ENCODE measurements at regions not wholly inside any gene's neighbourhood (a gene's known extent, or its start where the extent isn't known, plus 50 kb on each side); places are given as distances from the start of the nearest gene placed in this dataset.
A peak's percentile ranks its signal among the peaks of the same experiment; 100 is the strongest.

- Mint-ChIP-seq H3K36me3 (ENCODE audit: low read depth) (no peaks in the 10 kb centered on the region), H3K27ac (no peak overlapping the region), H3K4me1 (ENCODE audit: low read depth) (peaks cover 11% of the 10 kb centered on the region), H3K9me3 (no peaks in the 10 kb centered on the region), H3K27me3 (ENCODE audit: low read depth) (peaks cover 48% of the 10 kb centered on the region), H3K4me3 (ENCODE audit: low read depth) (no peak overlapping the region)
- no peak for DNase-seq (ENCODE audit: low spot score)
- intact Hi-C loops (cut with micrococcal nuclease): no loop called here
These were observed 105.9 kb upstream of the TENM3 start for GRCh38 chr4:182137343-182137742.

- H3K9me3 Mint-ChIP-seq: no peaks in the 10 kb centered on the region
- no peak overlapping the region for H3K27ac Mint-ChIP-seq
- intact Hi-C loops (cut with micrococcal nuclease): no loop called here
- peaks cover 60% of the 10 kb centered on the region for H3K27me3 Mint-ChIP-seq (ENCODE audit: low read depth)
- no peak for DNase-seq (ENCODE audit: low spot score)
- peaks cover 21% of the 10 kb centered on the region for H3K4me1 Mint-ChIP-seq (ENCODE audit: low read depth)
- H3K4me3 Mint-ChIP-seq (ENCODE audit: low read depth): peak overlapping the region; percentile 53
- no peaks in the 10 kb centered on the region for H3K36me3 Mint-ChIP-seq (ENCODE audit: low read depth)
These were observed 103.7 kb upstream of the TENM3 start for GRCh38 chr4:182139491-182139890.

- H3K9me3 Mint-ChIP-seq: no peaks in the 10 kb centered on the region
- DNase-seq (ENCODE audit: low spot score): no peak
- no peak overlapping the region for H3K27ac Mint-ChIP-seq
- intact Hi-C loops (cut with micrococcal nuclease): loop anchor here (10.0 kb wide), 2 partner anchors 954 to 1764 kb away; partner anchors contain the start of genes STOX2 and WWC2
- peaks cover 24% of the 10 kb centered on the region for H3K4me1 Mint-ChIP-seq (ENCODE audit: low read depth)
- H3K36me3 Mint-ChIP-seq (ENCODE audit: low read depth): no peaks in the 10 kb centered on the region
- H3K4me3 Mint-ChIP-seq (ENCODE audit: low read depth): no peak overlapping the region
- H3K27me3 Mint-ChIP-seq (ENCODE audit: low read depth): peaks cover 66% of the 10 kb centered on the region
These were observed 102.7 kb upstream of the TENM3 start for GRCh38 chr4:182140547-182140946.

DNA sequence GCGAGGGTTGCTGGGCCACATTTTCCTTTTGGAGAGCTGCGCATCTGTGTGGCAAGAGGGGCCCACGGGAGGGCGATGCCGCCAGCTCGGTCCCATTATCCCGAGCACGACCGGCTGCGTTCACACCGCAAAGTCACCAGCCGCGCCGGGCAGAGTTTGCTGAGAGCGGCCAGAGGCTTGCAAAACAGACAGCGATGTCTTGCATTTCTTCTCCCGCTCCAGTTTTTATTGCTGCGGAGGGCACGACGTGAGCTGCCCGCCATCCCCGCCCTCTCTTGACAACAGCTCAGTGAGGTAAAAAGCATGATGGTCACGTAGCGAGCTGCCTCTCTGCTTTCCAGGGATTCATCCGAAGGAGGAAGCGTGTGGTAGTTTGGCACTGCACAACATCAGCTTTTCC lies 102.1 kb upstream of the TENM3 start:
- no peaks in the 10 kb centered on the region for H3K9me3 Mint-ChIP-seq
- intact Hi-C loops (cut with micrococcal nuclease): loop anchor here (10.0 kb wide), 2 partner anchors 954 to 1764 kb away; partner anchors contain the start of genes STOX2 and WWC2
- peaks cover 24% of the 10 kb centered on the region for H3K4me1 Mint-ChIP-seq (ENCODE audit: low read depth)
- H3K4me3 Mint-ChIP-seq (ENCODE audit: low read depth): no peak overlapping the region
- H3K36me3 Mint-ChIP-seq (ENCODE audit: low read depth): no peaks in the 10 kb centered on the region
- no peak for DNase-seq (ENCODE audit: low spot score)
- peaks cover 70% of the 10 kb centered on the region for H3K27me3 Mint-ChIP-seq (ENCODE audit: low read depth)
- H3K27ac Mint-ChIP-seq: no peak overlapping the region

- no peak for DNase-seq (ENCODE audit: low spot score)
- peaks cover 24% of the 10 kb centered on the region for H3K4me1 Mint-ChIP-seq (ENCODE audit: low read depth)
- no peaks in the 10 kb centered on the region for H3K9me3 Mint-ChIP-seq
- no peak overlapping the region for H3K27ac Mint-ChIP-seq
- H3K27me3 Mint-ChIP-seq (ENCODE audit: low read depth): peaks cover 72% of the 10 kb centered on the region
- intact Hi-C loops (cut with micrococcal nuclease): loop anchor here (10.0 kb wide), 2 partner anchors 952 to 1762 kb away; partner anchors contain the start of genes STOX2 and WWC2
- H3K4me3 Mint-ChIP-seq (ENCODE audit: low read depth): peak overlapping the region; percentile 45
- H3K36me3 Mint-ChIP-seq (ENCODE audit: low read depth): no peaks in the 10 kb centered on the region
These were observed 100.8 kb upstream of the TENM3 start for GRCh38 chr4:182142176-182143085.

GRCh38 chr4:182143086-182143821 lies 99.9 kb upstream of the TENM3 start:
- Mint-ChIP-seq H3K4me1 (ENCODE audit: low read depth) (peaks cover 24% of the 10 kb centered on the region), H3K27me3 (ENCODE audit: low read depth) (peaks cover 70% of the 10 kb centered on the region), H3K9me3 (no peaks in the 10 kb centered on the region), H3K27ac (no peak overlapping the region), H3K4me3 (ENCODE audit: low read depth) (peak overlapping the region; percentile 73), H3K36me3 (ENCODE audit: low read depth) (no peaks in the 10 kb centered on the region)
- intact Hi-C loops (cut with micrococcal nuclease): loop anchor here (10.0 kb wide), 2 partner anchors 952 to 1762 kb away; partner anchors contain the start of genes STOX2 and WWC2
- no peak for DNase-seq (ENCODE audit: low spot score)

- peak overlapping the region; percentile 73 for H3K4me3 Mint-ChIP-seq (ENCODE audit: low read depth)
These were observed 99.2 kb upstream of the TENM3 start for GRCh38 chr4:182143822-182144625.

GRCh38 chr4:182144626-182145333 lies 98.4 kb upstream of the TENM3 start:
- H3K9me3 Mint-ChIP-seq: no peaks in the 10 kb centered on the region
- H3K36me3 Mint-ChIP-seq (ENCODE audit: low read depth): no peaks in the 10 kb centered on the region
- H3K27ac Mint-ChIP-seq: no peak overlapping the region
- no peak for DNase-seq (ENCODE audit: low spot score)
- H3K4me3 Mint-ChIP-seq (ENCODE audit: low read depth): peak overlapping the region; percentile 68
- H3K4me1 Mint-ChIP-seq (ENCODE audit: low read depth): peaks cover 20% of the 10 kb centered on the region
- intact Hi-C loops (cut with micrococcal nuclease): loop anchor here (5.0 to 10.0 kb wide), 3 partner anchors 303 to 1760 kb away; partner anchors contain the start of genes STOX2 and WWC2
- peaks cover 64% of the 10 kb centered on the region for H3K27me3 Mint-ChIP-seq (ENCODE audit: low read depth)

More at GRCh38 chr4:182143822-182144625, 99.2 kb upstream of the TENM3 start:
- Mint-ChIP-seq H3K27me3 (ENCODE audit: low read depth) (peaks cover 65% of the 10 kb centered on the region), H3K9me3 (no peaks in the 10 kb centered on the region), H3K27ac (no peak overlapping the region), H3K36me3 (ENCODE audit: low read depth) (no peaks in the 10 kb centered on the region), H3K4me1 (ENCODE audit: low read depth) (peaks cover 24% of the 10 kb centered on the region)
- intact Hi-C loops (cut with micrococcal nuclease): loop anchor here (10.0 kb wide), 2 partner anchors 951 to 1761 kb away; partner anchors contain the start of genes STOX2 and WWC2
- no peak for DNase-seq (ENCODE audit: low spot score)

DNA sequence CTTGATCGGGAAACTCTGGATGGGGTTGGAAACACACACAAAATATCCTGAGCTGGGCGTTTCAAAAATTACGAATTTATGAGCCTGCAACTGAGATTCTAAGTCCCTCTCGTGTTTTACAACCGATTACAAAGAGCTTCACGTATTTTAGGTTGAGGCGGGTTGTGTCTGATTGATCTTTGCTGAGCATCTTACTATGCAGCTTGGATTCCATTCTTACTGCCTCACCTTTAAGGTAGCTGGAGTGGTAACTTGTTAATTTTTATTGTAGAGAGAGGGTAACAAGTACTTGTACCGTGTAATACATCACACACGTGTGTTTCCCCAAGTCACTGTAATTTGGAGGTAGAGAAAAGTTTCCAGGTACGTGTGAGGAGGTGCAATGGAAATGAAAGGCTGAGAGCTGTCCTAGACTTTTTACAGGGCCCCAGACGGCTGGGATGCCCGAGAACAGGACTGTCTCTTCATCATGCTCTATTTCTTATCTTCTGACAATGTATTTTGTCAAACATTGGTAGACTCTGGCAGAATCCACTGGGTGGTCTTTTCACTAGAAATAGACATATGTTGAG lies 97.8 kb upstream of the TENM3 start:
- intact Hi-C loops (cut with micrococcal nuclease): loop anchor here (5.0 to 10.0 kb wide), 3 partner anchors 302 to 1759 kb away; partner anchors contain the start of genes STOX2 and WWC2
- Mint-ChIP-seq H3K9me3 (no peaks in the 10 kb centered on the region), H3K36me3 (ENCODE audit: low read depth) (no peaks in the 10 kb centered on the region), H3K4me1 (ENCODE audit: low read depth) (peaks cover 20% of the 10 kb centered on the region), H3K27ac (no peak overlapping the region), H3K27me3 (ENCODE audit: low read depth) (peaks cover 61% of the 10 kb centered on the region), H3K4me3 (ENCODE audit: low read depth) (peak overlapping the region; percentile 68)
- DNase-seq (ENCODE audit: low spot score): no peak

DNA sequence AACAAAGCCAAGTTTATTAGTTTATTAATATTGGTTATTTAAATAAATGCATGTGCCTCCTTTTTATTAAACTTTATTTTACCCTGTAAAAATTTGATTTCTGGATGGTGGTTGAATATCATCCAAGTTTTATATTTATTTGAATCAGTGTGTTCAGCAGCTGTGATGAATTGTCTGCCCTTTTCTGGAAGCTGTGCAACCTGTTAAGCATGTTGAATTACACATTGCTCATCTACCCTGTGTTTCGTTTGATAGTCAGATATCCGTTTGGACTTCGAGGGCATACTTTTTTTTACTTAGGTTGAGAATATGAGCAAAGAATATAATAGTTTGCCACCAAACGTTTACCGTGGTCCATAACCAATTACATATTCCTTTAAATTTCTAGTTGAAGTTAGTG lies 95.8 kb upstream of the TENM3 start:
- Mint-ChIP-seq H3K27ac (no peak overlapping the region), H3K27me3 (ENCODE audit: low read depth) (peaks cover 43% of the 10 kb centered on the region), H3K4me3 (ENCODE audit: low read depth) (no peak overlapping the region), H3K36me3 (ENCODE audit: low read depth) (no peaks in the 10 kb centered on the region), H3K9me3 (no peaks in the 10 kb centered on the region), H3K4me1 (ENCODE audit: low read depth) (peaks cover 13% of the 10 kb centered on the region)
- intact Hi-C loops (cut with micrococcal nuclease): loop anchor here (5.0 to 10.0 kb wide), 3 partner anchors 300 to 1757 kb away; partner anchors contain the start of genes STOX2 and WWC2
- no peak for DNase-seq (ENCODE audit: low spot score)

DNA sequence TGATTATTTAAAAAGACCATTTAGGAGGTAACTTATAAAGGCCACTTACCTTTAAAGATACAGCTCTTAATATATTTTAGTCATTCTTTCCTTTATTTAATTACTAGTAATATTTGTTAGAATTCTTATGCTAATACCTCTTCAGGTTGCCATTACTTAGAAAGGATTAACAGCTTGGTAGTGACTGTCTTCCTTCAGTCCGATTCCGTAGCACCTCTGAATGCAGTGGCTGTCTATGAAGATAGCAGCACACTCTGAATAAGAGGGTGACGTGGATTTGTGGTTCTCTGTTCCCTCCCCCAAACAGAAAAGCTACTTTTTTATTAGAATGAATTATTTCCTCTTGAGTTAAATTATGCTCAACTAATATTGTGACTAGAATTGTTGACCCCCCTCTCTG lies 92.6 kb upstream of the TENM3 start:
- no peaks in the 10 kb centered on the region for H3K4me1 Mint-ChIP-seq (ENCODE audit: low read depth)
- intact Hi-C loops (cut with micrococcal nuclease): no loop called here
- no peaks in the 10 kb centered on the region for H3K36me3 Mint-ChIP-seq (ENCODE audit: low read depth)
- no peak overlapping the region for H3K4me3 Mint-ChIP-seq (ENCODE audit: low read depth)
- H3K27ac Mint-ChIP-seq: no peak overlapping the region
- H3K9me3 Mint-ChIP-seq: no peaks in the 10 kb centered on the region
- H3K27me3 Mint-ChIP-seq (ENCODE audit: low read depth): peaks cover 24% of the 10 kb centered on the region
- DNase-seq (ENCODE audit: low spot score): no peak

Measured in activated T-helper 2 cell treated with anti-CD3 and anti-CD28 coated beads, Interferon-gamma antibody, Interleukin-2, Interleukin-4, amounts not matched to agents 10 μg/mL and 5 μg/mL and 100 μg/mL, durations not matched to agents 14 hours and 24 hours and 36 hours (primary cell).